ENCODE measurements at regions not wholly inside any gene's neighbourhood (a gene's known extent, or its start where the extent isn't known, plus 50 kb on each side); places are given as distances from the start of the nearest gene placed in this dataset.
"Not testable (repeated sequence)": the region's sequence is repeated elsewhere in the genome, so short reads cannot be mapped to it uniquely, and the experiment has no call there.

DNA sequence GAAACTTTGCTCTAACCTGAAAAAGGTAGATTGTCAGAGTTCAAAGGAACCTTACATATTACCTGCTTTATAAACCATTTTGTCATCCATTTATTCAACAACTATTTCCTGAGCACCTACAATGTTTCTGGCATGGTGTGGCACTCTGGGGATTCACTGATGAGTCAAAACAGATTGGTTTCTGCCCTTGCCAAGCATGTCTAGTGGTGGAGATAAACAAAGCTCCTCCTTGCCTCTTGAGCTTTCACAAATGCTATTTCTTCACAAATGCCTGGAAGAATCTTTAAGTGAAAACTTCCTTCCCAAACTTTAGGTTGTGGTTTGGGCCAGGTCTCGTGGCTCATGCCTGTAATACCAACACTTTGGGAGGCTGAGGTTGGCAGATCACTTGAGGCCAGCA lies 85.1 kb upstream of the RELN start:
- no peak for DNase-seq
- in situ Hi-C loops (cut with HindIII; ENCODE audit: low pct_ligation_motif_present, low pct_unique_long_range_greater_than_20kb, low sequenced_read_pairs): no loop called here

DNA sequence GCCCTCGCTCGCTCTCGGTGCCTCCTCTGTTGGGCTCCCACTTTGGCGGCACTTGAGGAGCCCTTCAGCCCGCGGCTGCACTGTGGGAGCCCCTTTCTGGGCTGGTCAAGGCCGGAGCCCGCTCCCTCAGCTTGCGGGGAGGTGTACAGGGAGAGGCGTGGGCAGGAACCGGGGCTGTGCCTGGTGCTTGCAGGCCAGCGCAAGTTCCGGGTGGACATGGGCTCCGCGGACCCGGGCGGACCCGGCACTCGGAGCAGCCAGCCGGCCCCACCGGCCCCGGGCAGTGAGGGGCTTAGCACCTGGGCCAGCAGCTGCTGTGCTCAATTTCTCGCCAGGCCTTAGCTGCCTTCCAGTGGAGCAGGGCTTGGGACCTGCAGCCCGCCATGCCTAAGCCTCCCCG lies 82.2 kb upstream of the RELN start:
- DNase-seq; in situ Hi-C loops (cut with HindIII; ENCODE audit: low pct_ligation_motif_present, low pct_unique_long_range_greater_than_20kb, low sequenced_read_pairs): not testable (repeated sequence)

DNA sequence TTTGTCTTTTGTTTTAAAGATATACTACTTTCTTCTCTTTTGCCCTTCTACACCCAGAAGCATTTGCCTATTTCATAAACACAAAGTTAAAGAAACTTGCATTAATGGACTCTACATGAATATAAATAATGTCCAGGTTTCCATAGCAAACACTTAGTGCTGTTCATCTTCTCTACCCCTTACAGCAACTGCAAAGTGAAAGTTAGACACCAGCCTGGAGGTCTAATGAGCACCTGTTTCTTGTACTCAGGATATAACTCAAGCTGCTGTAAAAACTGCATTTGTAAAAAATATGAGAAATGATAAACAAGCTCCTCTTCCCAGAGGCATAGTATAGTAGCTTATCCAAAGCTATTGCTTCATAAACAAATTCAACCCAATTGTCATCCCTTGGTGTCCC lies 76.0 kb upstream of the RELN start:
- in situ Hi-C loops (cut with HindIII; ENCODE audit: low pct_ligation_motif_present, low pct_unique_long_range_greater_than_20kb, low sequenced_read_pairs): no loop called here
- no peak for DNase-seq

DNA sequence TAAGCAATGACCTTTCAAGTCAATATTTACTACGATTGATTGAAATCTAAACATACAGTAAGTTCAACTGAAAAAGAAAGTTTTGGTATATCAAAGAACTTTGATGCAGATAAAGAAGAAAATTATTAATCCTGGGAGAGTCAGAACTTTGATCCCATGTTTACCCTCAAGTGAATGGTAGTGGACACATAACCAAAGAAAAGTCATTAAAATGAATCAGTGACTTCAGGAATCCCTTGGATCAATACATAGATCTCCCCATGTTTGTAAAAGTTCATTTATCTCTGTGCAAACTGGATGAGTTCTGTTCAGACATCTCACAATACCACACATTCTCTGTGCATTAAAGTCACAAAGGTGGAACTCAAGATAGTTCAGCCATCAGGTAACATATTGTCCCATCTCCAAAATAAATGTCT lies 75.5 kb upstream of the RELN start:
- in situ Hi-C loops (cut with HindIII; ENCODE audit: low pct_ligation_motif_present, low pct_unique_long_range_greater_than_20kb, low sequenced_read_pairs): no loop called here
- DNase-seq: no peak

DNA sequence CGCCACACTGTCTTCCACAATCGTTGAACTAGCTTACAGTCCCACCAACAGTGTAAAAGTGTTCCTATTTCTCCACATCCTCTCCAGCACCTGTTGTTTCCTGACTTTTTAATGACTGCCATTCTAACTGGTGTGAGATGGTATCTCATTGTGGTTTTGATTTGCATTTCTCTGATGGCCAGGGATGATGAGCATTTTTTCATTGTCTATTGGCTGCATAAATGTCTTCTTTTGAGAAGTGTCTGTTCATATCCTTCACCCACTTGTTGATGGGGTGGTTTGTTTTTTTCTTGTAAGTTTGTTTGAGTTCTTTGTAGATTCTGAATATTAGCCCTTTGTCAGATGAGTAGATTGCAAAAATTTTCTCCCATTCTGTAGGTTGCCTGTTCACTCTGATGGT lies 74.3 kb upstream of the RELN start:
- DNase-seq; in situ Hi-C loops (cut with HindIII; ENCODE audit: low pct_ligation_motif_present, low pct_unique_long_range_greater_than_20kb, low sequenced_read_pairs): not testable (repeated sequence)

DNA sequence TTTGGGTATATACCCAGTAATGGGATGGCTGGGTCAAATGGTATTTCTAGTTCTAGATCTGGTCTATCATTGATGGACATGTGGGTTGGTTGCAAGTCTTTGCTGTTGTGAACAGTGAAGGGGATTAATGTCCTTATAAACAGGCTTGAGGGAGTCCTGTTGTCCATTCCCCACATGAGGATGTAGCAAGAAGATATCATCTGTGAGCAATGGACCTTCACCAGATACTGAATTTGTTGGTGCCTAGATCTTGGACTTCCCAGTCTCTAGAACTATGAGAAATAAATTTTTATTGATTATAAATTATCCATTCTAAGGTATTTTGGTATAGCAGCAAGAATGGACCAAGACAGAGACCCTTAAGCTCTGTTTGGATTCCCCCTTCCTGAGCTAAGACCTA lies 72.2 kb upstream of the RELN start:
- no peak for DNase-seq
- in situ Hi-C loops (cut with HindIII; ENCODE audit: low pct_ligation_motif_present, low pct_unique_long_range_greater_than_20kb, low sequenced_read_pairs): no loop called here

DNA sequence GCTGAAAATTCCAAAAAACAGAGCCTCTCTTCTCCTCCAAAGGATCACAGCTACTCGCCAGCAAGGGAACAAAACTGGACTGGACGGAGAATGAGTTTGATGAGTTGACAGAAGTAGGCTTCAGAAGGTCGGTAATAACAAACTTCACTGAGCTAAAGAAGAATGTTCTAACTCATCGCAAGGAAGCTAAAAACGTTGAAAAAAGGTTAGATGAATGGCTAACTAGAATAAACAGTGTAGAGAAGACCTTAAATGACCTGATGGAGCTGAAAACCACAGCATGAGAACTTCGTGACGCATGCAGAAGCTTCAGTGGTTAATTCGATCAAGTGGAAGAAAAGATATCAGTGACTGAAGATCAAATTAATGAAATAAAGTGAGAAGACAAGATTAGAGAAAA lies 70.4 kb upstream of the RELN start:
- in situ Hi-C loops (cut with HindIII; ENCODE audit: low pct_ligation_motif_present, low pct_unique_long_range_greater_than_20kb, low sequenced_read_pairs): not testable (repeated sequence)

DNA sequence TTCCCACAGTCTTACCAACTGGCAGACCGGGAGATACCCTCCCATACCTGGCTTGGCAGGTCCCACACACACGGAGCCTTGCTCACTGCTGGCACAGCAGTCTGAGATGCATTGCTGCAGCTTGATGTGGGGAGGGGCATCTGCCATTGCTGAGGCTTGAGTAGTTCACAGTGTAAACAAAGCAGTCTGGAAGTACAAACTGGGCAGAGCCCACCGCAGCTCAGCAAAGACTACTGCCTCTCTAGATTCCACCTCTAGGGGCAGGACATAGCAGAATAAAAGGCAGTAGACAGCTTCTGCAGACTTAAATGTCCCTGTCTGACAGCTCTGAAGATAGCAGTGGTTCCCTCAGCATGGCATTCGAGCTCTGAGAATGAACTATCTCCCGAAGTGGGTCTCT lies 69.6 kb upstream of the RELN start:
- in situ Hi-C loops (cut with HindIII; ENCODE audit: low pct_ligation_motif_present, low pct_unique_long_range_greater_than_20kb, low sequenced_read_pairs): no loop called here
- DNase-seq: no peak

More for the DNA sequence above, 70.4 kb upstream of the RELN start:
- DNase-seq: not testable (repeated sequence)

DNA sequence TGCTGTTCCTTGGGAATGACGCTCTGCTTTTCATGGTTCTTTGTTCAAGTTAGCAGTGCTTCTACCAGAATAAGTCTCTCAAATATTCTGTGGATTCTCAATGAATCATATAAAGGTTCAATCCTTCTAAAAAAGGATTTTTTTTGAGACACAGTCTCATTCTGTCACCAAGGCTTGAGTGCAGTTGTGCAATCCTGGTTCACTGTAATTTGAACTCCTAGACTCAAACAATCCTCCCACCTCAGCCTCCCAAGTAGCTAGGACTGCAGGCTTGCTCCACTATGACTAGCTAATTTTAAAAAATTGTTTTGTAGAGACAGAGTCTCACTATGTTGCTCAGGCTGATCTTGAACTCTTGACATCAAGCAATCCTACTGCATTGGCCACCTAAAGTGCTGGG lies 64.9 kb upstream of the RELN start:
- no peak for DNase-seq

DNA sequence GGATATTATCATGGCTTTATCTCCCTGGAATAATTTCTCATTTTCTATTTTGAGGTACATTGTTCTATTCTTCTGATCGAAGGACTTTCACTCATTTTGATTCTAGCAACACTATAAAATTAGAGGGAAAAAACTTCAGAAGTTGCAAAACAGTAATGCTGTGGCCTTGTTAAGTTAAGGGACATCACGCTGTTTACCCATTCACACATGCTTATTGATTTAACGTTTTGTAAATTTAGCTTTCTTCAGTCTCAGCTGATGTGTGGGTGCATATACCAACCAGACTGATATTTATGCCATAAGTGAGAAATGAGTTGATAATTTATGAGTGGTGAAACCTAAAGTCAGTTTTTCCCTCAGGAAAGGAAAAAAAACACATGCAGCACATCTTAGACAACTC lies 63.5 kb upstream of the RELN start:
- in situ Hi-C loops (cut with HindIII; ENCODE audit: low pct_ligation_motif_present, low pct_unique_long_range_greater_than_20kb, low sequenced_read_pairs): no loop called here
- DNase-seq: no peak

More for the DNA sequence above, 64.9 kb upstream of the RELN start:
- in situ Hi-C loops (cut with HindIII; ENCODE audit: low pct_ligation_motif_present, low pct_unique_long_range_greater_than_20kb, low sequenced_read_pairs): no loop called here

DNA sequence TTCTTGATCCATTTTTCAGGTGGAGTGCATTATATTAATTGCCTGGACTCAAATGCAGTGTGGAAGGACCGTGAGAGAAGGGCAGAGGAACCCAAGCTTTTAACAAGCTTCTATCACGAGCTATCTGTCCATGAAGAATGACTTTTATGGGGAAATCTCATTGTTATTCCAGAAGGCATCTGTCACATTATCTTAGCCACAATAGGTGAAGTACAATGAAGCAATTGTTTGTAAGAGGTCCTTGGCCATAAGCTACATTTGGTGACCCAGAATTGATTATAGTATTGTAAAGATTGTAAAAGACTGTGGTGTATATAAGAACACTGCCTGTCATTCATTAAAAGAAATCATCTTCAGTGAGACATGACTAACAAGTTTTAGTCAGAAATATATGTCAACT lies 58.6 kb upstream of the RELN start:
- in situ Hi-C loops (cut with HindIII; ENCODE audit: low pct_ligation_motif_present, low pct_unique_long_range_greater_than_20kb, low sequenced_read_pairs): no loop called here
- DNase-seq: no peak

DNA sequence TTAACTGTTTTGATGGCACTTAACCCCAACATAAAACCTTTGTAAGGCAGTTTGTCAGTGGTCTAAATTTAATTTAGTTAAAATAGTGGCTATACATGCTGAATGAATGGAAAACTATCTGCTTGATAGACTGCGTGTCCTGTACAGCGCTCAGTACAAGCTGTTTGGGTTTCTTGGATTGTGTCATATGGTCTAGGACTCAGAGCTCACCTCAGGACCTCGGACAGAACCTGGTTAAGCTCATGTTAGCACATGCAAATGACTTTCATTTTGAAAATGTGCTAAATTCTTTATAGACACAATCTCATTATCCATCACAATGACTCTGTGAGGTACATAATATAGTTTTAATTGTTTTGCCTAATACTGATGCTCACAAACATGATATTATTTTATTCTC lies 55.7 kb upstream of the RELN start:
- DNase-seq: peak; percentile 15
- in situ Hi-C loops (cut with HindIII; ENCODE audit: low pct_ligation_motif_present, low pct_unique_long_range_greater_than_20kb, low sequenced_read_pairs): no loop called here

DNA sequence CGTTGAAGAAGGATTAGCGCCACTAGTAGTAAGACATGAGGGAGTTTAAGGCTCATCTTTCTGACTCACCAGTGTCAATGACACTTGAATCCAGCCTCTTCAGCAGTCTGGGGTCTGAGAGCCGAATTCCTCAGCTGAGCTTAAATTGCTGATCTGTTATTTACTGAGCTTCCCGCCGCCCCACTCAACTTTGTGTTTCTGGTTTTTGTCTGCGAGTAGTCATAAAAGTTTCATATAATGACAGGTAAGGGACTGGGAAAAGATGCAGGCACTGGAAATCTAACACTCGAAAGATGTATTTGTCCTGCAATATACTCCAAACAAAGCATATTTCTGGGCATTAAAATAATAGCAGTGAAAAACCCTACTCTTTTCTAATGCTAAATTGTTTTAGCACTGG lies 51.2 kb upstream of the RELN start:
- in situ Hi-C loops (cut with HindIII; ENCODE audit: low pct_ligation_motif_present, low pct_unique_long_range_greater_than_20kb, low sequenced_read_pairs): no loop called here
- DNase-seq: no peak

DNA sequence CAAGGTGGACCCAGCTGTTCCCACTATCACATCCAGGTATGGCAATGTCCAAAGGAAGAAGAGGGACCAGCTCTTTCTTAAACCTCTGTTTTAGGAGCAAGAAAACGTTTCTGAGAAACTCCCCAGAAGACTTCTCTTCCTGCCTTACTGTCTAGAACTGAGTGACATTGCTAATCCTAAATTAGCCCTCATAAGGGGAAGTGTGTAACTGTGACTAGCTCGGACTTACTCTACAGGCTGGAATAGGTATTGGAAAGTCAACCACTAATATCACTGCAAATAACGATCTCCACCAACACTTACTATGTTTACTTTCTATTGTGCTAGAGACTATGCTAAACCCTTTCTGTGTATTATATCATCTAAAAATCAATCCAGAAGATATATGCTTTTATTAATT lies 49.9 kb upstream of the RELN start:
- DNase-seq: no peak
- in situ Hi-C loops (cut with HindIII; ENCODE audit: low pct_ligation_motif_present, low pct_unique_long_range_greater_than_20kb, low sequenced_read_pairs): no loop called here
